K562 (cell line): ENCODE measurements at regions not wholly inside any gene's neighbourhood (a gene's known extent, or its start where the extent isn't known, plus 50 kb on each side); places are given as distances from the start of the nearest gene placed in this dataset.

ENCODE experiments used
- CHD7 ChIP-seq: fragments of 200-600 bp; sonication (generic); IDR thresholded peaks from one replicate; pipeline ENCODE4 v1.6.1; 2012; ENCODE audit warnings: mild to moderate bottlenecking, low read depth, low read length, inconsistent platforms
- CREB3 ChIP-seq: fragments of 450-650 bp; conservative IDR thresholded peaks from 2 replicates; pipeline ENCODE4 v1.6.1; 2016; ENCODE audit warnings: missing genetic modification characterization, low read depth, mild to moderate bottlenecking, missing compliant biosample characterization, moderate library complexity
- CTCF ChIP-seq, 3 experiments: IDR thresholded peaks in 2 of 3; conservative IDR thresholded peaks in 1 of 3; 2 replicates each; pipeline ENCODE4 v1.5.1; 2011 to 2012; ENCODE audit warnings: low read length in 3 of 3, mild to moderate bottlenecking in 3 of 3, control low read depth in 2 of 3, improper control_type of control experiment in 1 of 3, inconsistent platforms in 1 of 3, low read depth in 1 of 3, mixed read lengths in 1 of 3, moderate library complexity in 1 of 3; ENCODE audit not compliant: insufficient read depth in 2 of 3
- NFRKB ChIP-seq: fragments of 450-650 bp; IDR thresholded peaks from 2 replicates; pipeline ENCODE4 v1.6.1; 2016; ENCODE audit warnings: low read depth
- RB1 ChIP-seq: fragments of 450-650 bp; IDR thresholded peaks from 2 replicates; pipeline ENCODE4 v1.6.1; 2017; ENCODE audit warnings: low read depth, mild to moderate bottlenecking
- RFX5 ChIP-seq: IDR thresholded peaks from 2 replicates; pipeline ENCODE4 v1.6.1; 2011; ENCODE audit warnings: low read depth, mild to moderate bottlenecking, improper control_type of control experiment, low read length
- TAF1 ChIP-seq: IDR thresholded peaks from 2 replicates; pipeline ENCODE4 v1.6.1; 2011; ENCODE audit warnings: mild to moderate bottlenecking, low read length, moderate library complexity; ENCODE audit not compliant: insufficient read depth, control insufficient read depth, severe bottlenecking; ENCODE audit errors: extremely low read depth
- TRIM24 ChIP-seq, 2 experiments: fragments of 450-650 bp; IDR thresholded peaks; 2 replicates each; pipeline ENCODE4 v1.6.1; 2016
- ZFP91 ChIP-seq: sonication (generic); formaldehyde crosslinking; IDR thresholded peaks from 2 replicates; pipeline ENCODE4 v1.8.0; 2022; ENCODE audit warnings: mild to moderate bottlenecking, missing genetic modification reagents
- ZNF263 ChIP-seq: sonication (generic); formaldehyde crosslinking; IDR thresholded peaks from 2 replicates; pipeline ENCODE4 v1.8.0; 2022; ENCODE audit warnings: mild to moderate bottlenecking, missing genetic modification reagents, borderline replicate concordance
- ZNF717 ChIP-seq: fragments of 250-450 bp; sonication (Bioruptor Pico); IDR thresholded peaks from 2 replicates; pipeline ENCODE4 v1.5.0; 2021

- TF ChIP-seq CHD7, result no peak
- no peak for TF ChIP-seq TAF1
- peak in 1 of 2 experiments; percentile 59; a peak in 2 of 4 replicates for TF ChIP-seq TRIM24 (IDR thresholded peaks at IDR 0.05)
- no peak for TF ChIP-seq NFRKB
- peak; percentile 60; the same call in 1 of the 2 replicates for TF ChIP-seq ZNF263 (CRISPR knock-in tag)
- peak; percentile 66; the same call in 1 of the 2 replicates for TF ChIP-seq RFX5
- no peak for TF ChIP-seq CTCF (IDR thresholded peaks at IDR 0.05 in 2 of 3, conservative IDR thresholded peaks at IDR 0.05 in 1 of 3; ENCODE audit: insufficient read depth in 2 of 3, low read depth in 1 of 3, low read length in 3 of 3)
- TF ChIP-seq RB1, result peak; percentile 82; the same call in 1 of the 2 replicates
- TF ChIP-seq CREB3, result no peak
- TF ChIP-seq ZNF717 (CRISPR knock-in tag), result 0 out of 2 replicates have a peak, but pooled peaks have one; percentile 53
- no peak for TF ChIP-seq ZFP91 (CRISPR knock-in tag)
Measured at GRCh38 chr6:27672113-27672799, 199.4 kb upstream of the ZNF184 start (continued).
